ENCODE measurements at regions not wholly inside any gene's neighbourhood (a gene's known extent, or its start where the extent isn't known, plus 50 kb on each side); places are given as distances from the start of the nearest gene placed in this dataset.

DNA sequence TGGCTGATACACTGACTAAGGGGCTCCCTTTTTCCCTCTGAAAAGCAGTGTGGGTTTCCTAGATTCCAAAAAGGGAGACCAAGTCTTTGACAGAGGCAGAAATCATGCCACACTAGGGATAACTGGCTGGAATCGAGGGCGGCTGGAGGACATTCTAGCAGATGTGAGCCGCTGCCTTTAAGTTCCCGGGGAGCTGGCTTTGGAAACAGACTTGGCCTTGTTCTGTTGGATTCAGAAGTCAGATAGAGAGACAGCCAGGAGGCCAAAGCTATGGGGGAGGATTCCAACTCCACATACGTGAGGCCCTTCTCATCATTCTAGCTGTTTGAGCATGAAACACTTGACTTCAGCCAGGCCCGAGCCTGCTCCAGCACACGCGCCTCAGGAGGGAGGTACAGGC lies 109.9 kb upstream of the FOXC1 start:
- no CpG with 5 or more reads among the region's 8 CpGs for WGBS (ENCODE audit: extremely low coverage, insufficient read length, low lambda C conversion rate)
- H3K23ac ChIP-seq (ENCODE audit: insufficient read length, low read depth, low read length) = no peak overlapping the region
- no peak overlapping the region for H4K8ac ChIP-seq (replicated peaks; ENCODE audit: insufficient read length, low read depth, low read length)
- TF ChIP-seq, protein P1, sequence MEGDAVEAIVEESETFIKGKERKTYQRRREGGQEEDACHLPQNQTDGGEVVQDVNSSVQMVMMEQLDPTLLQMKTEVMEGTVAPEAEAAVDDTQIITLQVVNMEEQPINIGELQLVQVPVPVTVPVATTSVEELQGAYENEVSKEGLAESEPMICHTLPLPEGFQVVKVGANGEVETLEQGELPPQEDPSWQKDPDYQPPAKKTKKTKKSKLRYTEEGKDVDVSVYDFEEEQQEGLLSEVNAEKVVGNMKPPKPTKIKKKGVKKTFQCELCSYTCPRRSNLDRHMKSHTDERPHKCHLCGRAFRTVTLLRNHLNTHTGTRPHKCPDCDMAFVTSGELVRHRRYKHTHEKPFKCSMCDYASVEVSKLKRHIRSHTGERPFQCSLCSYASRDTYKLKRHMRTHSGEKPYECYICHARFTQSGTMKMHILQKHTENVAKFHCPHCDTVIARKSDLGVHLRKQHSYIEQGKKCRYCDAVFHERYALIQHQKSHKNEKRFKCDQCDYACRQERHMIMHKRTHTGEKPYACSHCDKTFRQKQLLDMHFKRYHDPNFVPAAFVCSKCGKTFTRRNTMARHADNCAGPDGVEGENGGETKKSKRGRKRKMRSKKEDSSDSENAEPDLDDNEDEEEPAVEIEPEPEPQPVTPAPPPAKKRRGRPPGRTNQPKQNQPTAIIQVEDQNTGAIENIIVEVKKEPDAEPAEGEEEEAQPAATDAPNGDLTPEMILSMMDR (conservative IDR thresholded peaks at IDR 0.05) = no peak
- no peak overlapping the region for H2AK5ac ChIP-seq (ENCODE audit: insufficient read length, low read length)
- no peaks in the 10 kb centered on the region for H3K23me2 ChIP-seq (ENCODE audit: insufficient read length, low read depth, low read length, poor library complexity, severe bottlenecking)
- H3K27ac Mint-ChIP-seq = no peak overlapping the region
- H3T11ph ChIP-seq (ENCODE audit: low read length) = no peak overlapping the region
- H2AFZ ChIP-seq (ENCODE audit: low read length) = no peak overlapping the region
- H3K27me3 Mint-ChIP-seq (ENCODE audit: low read depth) = peaks cover 14% of the 10 kb centered on the region
- no peak overlapping the region for H3K14ac ChIP-seq (ENCODE audit: insufficient read depth, low read length)
- peaks cover 5 to 15% (median 11%) of the 10 kb centered on the region in 3 experiments; a peak in 5 of 7 replicates for H3K36me3 Mint-ChIP-seq (ENCODE audit: insufficient read depth in 1 of 3, low read depth in 3 of 3)
- no peak overlapping the region for H2BK5ac ChIP-seq (ENCODE audit: insufficient read length, low read length)
- no peaks in the 10 kb centered on the region for H3K27me3 ChIP-seq (ENCODE audit: insufficient read depth, low read length)
- H3K27ac ChIP-seq (ENCODE audit: insufficient read length, low read depth, low read length) = no peak overlapping the region
- H3K4me1 ChIP-seq (ENCODE audit: insufficient read depth, low read length) = no peaks in the 10 kb centered on the region
- no peak overlapping the region for H4K91ac ChIP-seq (ENCODE audit: insufficient read length, low read depth, low read length)
- no peak overlapping the region for H3K4ac ChIP-seq (ENCODE audit: low read depth, low read length)
- no peak overlapping the region for H2BK120ac ChIP-seq (ENCODE audit: low read depth, low read length, poor library complexity, severe bottlenecking)
- no peak overlapping the region for H3K4me3 Mint-ChIP-seq
- H3K4me2 ChIP-seq (ENCODE audit: insufficient read depth, insufficient read length, low read length) = no peak overlapping the region
- no peak overlapping the region for H4K5ac ChIP-seq (ENCODE audit: insufficient read length, low read depth, low read length)
- peaks cover 15 to 18% of the 10 kb centered on the region in 2 experiments for H3K4me1 Mint-ChIP-seq
- H3K56ac ChIP-seq (ENCODE audit: insufficient read length, low read depth, low read length) = no peak overlapping the region
- H3K9ac ChIP-seq (ENCODE audit: extremely low read depth, insufficient read length, low read length) = no peak overlapping the region
- H3K79me2 ChIP-seq (ENCODE audit: insufficient read depth, low read length) = no peaks in the 10 kb centered on the region
- no peak for DNase-seq
- no peaks in the 10 kb centered on the region for H3K79me1 ChIP-seq (ENCODE audit: insufficient read depth, low read depth, low read length, poor library complexity, severe bottlenecking)
- no peak overlapping the region for H2BK12ac ChIP-seq (ENCODE audit: insufficient read length, low read depth, low read length)
- no peak overlapping the region for H2BK20ac ChIP-seq (ENCODE audit: low read depth, low read length, poor library complexity, severe bottlenecking)
- peaks cover 14 to 17% of the 10 kb centered on the region in 2 experiments for H3K9me3 Mint-ChIP-seq
- H4K20me1 ChIP-seq (ENCODE audit: control insufficient read depth, insufficient read depth, insufficient read length) = no peaks in the 10 kb centered on the region
- H3K9me3 ChIP-seq (ENCODE audit: control insufficient read depth, low read depth, low read length) = no peaks in the 10 kb centered on the region
- H3K18ac ChIP-seq (ENCODE audit: insufficient read length, low read depth, low read length) = no peak overlapping the region
- no peak overlapping the region for H2BK15ac ChIP-seq (ENCODE audit: low read depth, low read length)

Data from H9 (cell line).